Upper lobe of right lung (tissue), 1 donor: ENCODE measurements at regions not wholly inside any gene's neighbourhood (a gene's known extent, or its start where the extent isn't known, plus 50 kb on each side); places are given as distances from the start of the nearest gene placed in this dataset.

Experiments used
- ATAC-seq: fragments of 200-7000 bp; cut with Tn5 transposase; one replicate; pipeline ENCODE4 v1.9.1; 2020; ENCODE audit warnings: mild to moderate bottlenecking, moderate library complexity
- DNase-seq: peaks from one replicate; pipeline ENCODE4 v3.0.0-alpha.2; 2020
- H3K27ac ChIP-seq: fragments of 200-600 bp; one replicate; pipeline ENCODE4 v1.8.0; 2022
- H3K27me3 ChIP-seq: fragments of 200-600 bp; one replicate; pipeline ENCODE4 v1.8.0; 2022; ENCODE audit warnings: mild to moderate bottlenecking
- H3K36me3 ChIP-seq: fragments of 200-600 bp; one replicate; pipeline ENCODE4 v1.8.0; 2022
- H3K4me1 ChIP-seq: fragments of 200-600 bp; one replicate; pipeline ENCODE4 v1.8.0; 2022
- H3K4me3 ChIP-seq: fragments of 200-600 bp; one replicate; pipeline ENCODE4 v1.8.0; 2022; ENCODE audit warnings: mild to moderate bottlenecking
- H3K9me3 ChIP-seq: fragments of 200-600 bp; one replicate; pipeline ENCODE4 v1.8.0; 2022
- CTCF ChIP-seq: fragments of 200-600 bp; IDR thresholded peaks from one replicate; pipeline ENCODE4 v1.8.0; 2022; ENCODE audit warnings: antibody characterized with exemption
- intact Hi-C: fragments of 100-400 bp; cut with DNase I; formaldehyde crosslinking; loops from one replicate; pipeline ENCODE4 v1.11.0; 2022
- donor health status: DM: no; HTN: yes; CAD: no; lungs with severe emphysema.

GRCh38 chr3:191743283-191743682 lies 282.3 kb downstream of the PYDC2 start:
- Histone ChIP-seq H3K27ac (no peak overlapping the region), H3K9me3 (no peaks in the 10 kb centered on the region), H3K4me3 (no peak overlapping the region), H3K36me3 (no peaks in the 10 kb centered on the region), H3K4me1 (no peaks in the 10 kb centered on the region), H3K27me3 (no peaks in the 10 kb centered on the region)
- peak; percentile 65 for ATAC-seq
- TF ChIP-seq CTCF, result no peak
- intact Hi-C loops, result no loop called here
- no peak for DNase-seq

- Histone ChIP-seq H3K27me3 (no peaks in the 10 kb centered on the region), H3K36me3 (no peaks in the 10 kb centered on the region), H3K27ac (no peak overlapping the region), H3K9me3 (no peaks in the 10 kb centered on the region), H3K4me3 (no peak overlapping the region), H3K4me1 (no peaks in the 10 kb centered on the region)
- no peak for TF ChIP-seq CTCF
- intact Hi-C loops, result no loop called here
- ATAC-seq (no peak), DNase-seq (no peak)
Observed at GRCh38 chr3:191750618-191751017, 289.7 kb downstream of the PYDC2 start.

- ATAC-seq (no peak), DNase-seq (no peak)
- H3K4me3 ChIP-seq, result no peak overlapping the region
- no peaks in the 10 kb centered on the region for H3K4me1 ChIP-seq
- intact Hi-C loops, result no loop called here
- no peak overlapping the region for H3K27ac ChIP-seq
- H3K36me3 ChIP-seq, result no peaks in the 10 kb centered on the region
- H3K9me3 ChIP-seq, result no peaks in the 10 kb centered on the region
- no peaks in the 10 kb centered on the region for H3K27me3 ChIP-seq
- TF ChIP-seq CTCF, result no peak
Observed at GRCh38 chr3:191753196-191753595, 292.2 kb downstream of the PYDC2 start.

GRCh38 chr3:191761906-191762305 lies 300.9 kb downstream of the PYDC2 start:
- ATAC-seq, result no peak
- H3K4me3 ChIP-seq, result no peak overlapping the region
- no peaks in the 10 kb centered on the region for H3K36me3 ChIP-seq
- DNase-seq, result no peak
- H3K27ac ChIP-seq, result no peak overlapping the region
- no peaks in the 10 kb centered on the region for H3K4me1 ChIP-seq
- no peak for TF ChIP-seq CTCF
- intact Hi-C loops, result no loop called here
- H3K27me3 ChIP-seq, result no peaks in the 10 kb centered on the region
- no peaks in the 10 kb centered on the region for H3K9me3 ChIP-seq

- Histone ChIP-seq H3K9me3 (no peaks in the 10 kb centered on the region), H3K4me3 (no peak overlapping the region), H3K4me1 (no peaks in the 10 kb centered on the region), H3K36me3 (no peaks in the 10 kb centered on the region), H3K27ac (no peak overlapping the region), H3K27me3 (no peaks in the 10 kb centered on the region)
- intact Hi-C loops, result no loop called here
- ATAC-seq (no peak), DNase-seq (no peak)
- TF ChIP-seq CTCF, result no peak
Observed at GRCh38 chr3:191762323-191762960, 301.5 kb downstream of the PYDC2 start.

- DNase-seq (no peak), ATAC-seq (no peak)
- Histone ChIP-seq H3K27me3 (no peaks in the 10 kb centered on the region), H3K27ac (no peak overlapping the region), H3K4me1 (no peaks in the 10 kb centered on the region), H3K4me3 (no peak overlapping the region), H3K36me3 (no peaks in the 10 kb centered on the region), H3K9me3 (no peaks in the 10 kb centered on the region)
- TF ChIP-seq CTCF, result no peak
- intact Hi-C loops, result no loop called here
Observed at GRCh38 chr3:191768421-191768820, 307.5 kb downstream of the PYDC2 start.
